ENCODE measurements at regions not wholly inside any gene's neighbourhood (a gene's known extent, or its start where the extent isn't known, plus 50 kb on each side); places are given as distances from the start of the nearest gene placed in this dataset.

DNA sequence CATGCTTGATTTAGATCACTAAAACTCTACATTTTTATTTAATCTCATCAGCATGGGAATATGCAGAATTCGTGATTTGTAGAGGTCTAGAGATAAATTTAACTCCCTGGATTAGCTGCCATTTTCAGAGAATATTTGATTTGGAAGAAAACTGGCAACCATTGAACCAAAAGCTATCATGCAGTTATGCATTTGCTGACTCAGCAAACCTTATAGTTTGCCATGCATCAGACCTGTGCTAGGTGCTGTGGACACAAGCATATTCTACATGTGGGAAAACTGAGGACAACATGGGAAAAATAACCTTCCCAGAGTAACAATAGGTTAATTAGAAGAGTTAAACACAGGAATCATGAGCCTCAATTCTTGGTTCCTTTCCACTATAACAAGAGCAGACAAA, 54.7 kb upstream of the TP63 start:
- H3K9me3 ChIP-seq, result no peaks in the 10 kb centered on the region
- H3K27me3 ChIP-seq (replicated peaks; ENCODE audit: insufficient read depth), result no peaks in the 10 kb centered on the region
- no peaks in the 10 kb centered on the region for H3K4me1 ChIP-seq (replicated peaks)
- no peak overlapping the region for H3K27ac ChIP-seq
- no peak overlapping the region for H3K4me3 ChIP-seq
- 85% methylated on average over 1 of the region's 1 CpG for WGBS
- intact Hi-C loops (cut with DNase I), result no loop called here
- H3K36me3 ChIP-seq, result no peaks in the 10 kb centered on the region
- TF ChIP-seq, protein P1, sequence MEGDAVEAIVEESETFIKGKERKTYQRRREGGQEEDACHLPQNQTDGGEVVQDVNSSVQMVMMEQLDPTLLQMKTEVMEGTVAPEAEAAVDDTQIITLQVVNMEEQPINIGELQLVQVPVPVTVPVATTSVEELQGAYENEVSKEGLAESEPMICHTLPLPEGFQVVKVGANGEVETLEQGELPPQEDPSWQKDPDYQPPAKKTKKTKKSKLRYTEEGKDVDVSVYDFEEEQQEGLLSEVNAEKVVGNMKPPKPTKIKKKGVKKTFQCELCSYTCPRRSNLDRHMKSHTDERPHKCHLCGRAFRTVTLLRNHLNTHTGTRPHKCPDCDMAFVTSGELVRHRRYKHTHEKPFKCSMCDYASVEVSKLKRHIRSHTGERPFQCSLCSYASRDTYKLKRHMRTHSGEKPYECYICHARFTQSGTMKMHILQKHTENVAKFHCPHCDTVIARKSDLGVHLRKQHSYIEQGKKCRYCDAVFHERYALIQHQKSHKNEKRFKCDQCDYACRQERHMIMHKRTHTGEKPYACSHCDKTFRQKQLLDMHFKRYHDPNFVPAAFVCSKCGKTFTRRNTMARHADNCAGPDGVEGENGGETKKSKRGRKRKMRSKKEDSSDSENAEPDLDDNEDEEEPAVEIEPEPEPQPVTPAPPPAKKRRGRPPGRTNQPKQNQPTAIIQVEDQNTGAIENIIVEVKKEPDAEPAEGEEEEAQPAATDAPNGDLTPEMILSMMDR (IDR thresholded peaks at IDR 0.05), result no peak
- no peak for TF ChIP-seq POLR2A (IDR thresholded peaks at IDR 0.05)
- TF ChIP-seq POLR2AphosphoS5 (IDR thresholded peaks at IDR 0.05), result no peak
- DNase-seq (ENCODE audit: low spot score), result no peak

GRCh38 chr3:189577050-189577951, 53.9 kb upstream of the TP63 start:
- WGBS, result 83% methylated on average over 5 of the region's 5 CpGs
- Histone ChIP-seq H3K36me3 (no peaks in the 10 kb centered on the region), H3K4me3 (no peak overlapping the region), H3K9me3 (no peaks in the 10 kb centered on the region), H3K27me3 (replicated peaks; ENCODE audit: insufficient read depth) (no peaks in the 10 kb centered on the region), H3K27ac (no peak overlapping the region), H3K4me1 (replicated peaks) (no peaks in the 10 kb centered on the region)
- intact Hi-C loops (cut with DNase I), result no loop called here
- DNase-seq (ENCODE audit: low spot score), result no peak
- TF ChIP-seq, protein P1 (IDR thresholded peaks at IDR 0.05), result no peak
- TF ChIP-seq POLR2AphosphoS5 (IDR thresholded peaks at IDR 0.05) (no peak), POLR2A (IDR thresholded peaks at IDR 0.05) (no peak)

- TF ChIP-seq POLR2A (IDR thresholded peaks at IDR 0.05), result no peak
- TF ChIP-seq, protein P1 (IDR thresholded peaks at IDR 0.05), result no peak
- TF ChIP-seq POLR2AphosphoS5 (IDR thresholded peaks at IDR 0.05), result no peak
- intact Hi-C loops (cut with DNase I), result no loop called here
- H3K27me3 ChIP-seq (replicated peaks; ENCODE audit: insufficient read depth), result no peaks in the 10 kb centered on the region
- 93% methylated on average over 2 of the region's 2 CpGs for WGBS
- H3K4me3 ChIP-seq, result no peak overlapping the region
- no peak for DNase-seq (ENCODE audit: low spot score)
- H3K36me3 ChIP-seq, result no peaks in the 10 kb centered on the region
- H3K9me3 ChIP-seq, result no peaks in the 10 kb centered on the region
- no peaks in the 10 kb centered on the region for H3K4me1 ChIP-seq (replicated peaks)
- H3K27ac ChIP-seq, result no peak overlapping the region
Observed at GRCh38 chr3:189580190-189580589, 51.0 kb upstream of the TP63 start.

All from prostate gland (tissue), 2 donors.